Naive thymus-derived CD4-positive, alpha-beta T cell (primary cell): ENCODE measurements at regions not wholly inside any gene's neighbourhood (a gene's known extent, or its start where the extent isn't known, plus 50 kb on each side); places are given as distances from the start of the nearest gene placed in this dataset.

Experiments
- ATAC-seq: fragments of 150-1000 bp; cut with Tn5 transposase; 2 replicates; pipeline ENCODE4 v1.10.0; 2021; ENCODE audit warnings: mild to moderate bottlenecking, moderate library complexity
- CTCF ChIA-PET: fragments of 350-600 bp; sonication (Branson Sonifier 250); formaldehyde crosslinking; loops from one replicate; lab custom pipeline; 2021; ENCODE audit warnings: antibody characterized with exemption; lab: Charles Lee
- POLR2A ChIA-PET: fragments of 350-600 bp; sonication (Branson Sonifier 250); formaldehyde crosslinking; loops from one replicate; lab custom pipeline; 2021; ENCODE audit warnings: antibody characterized with exemption, inconsistent platforms; lab: Charles Lee
- DNase-seq, 9 donors: peaks; one replicate each; pipeline versions ENCODE4 v3.0.0 to v3.0.0-alpha.2; 2020 to 2022; ENCODE audit warnings: mixed read lengths in 1 of 9
- H3K27ac ChIP-seq: one replicate; pipeline ENCODE4 v1.7.0; 2013; ENCODE audit warnings: mild to moderate bottlenecking, low read depth, low read length, moderate library complexity
- H3K27me3 ChIP-seq, 2 donors: one replicate each; pipeline ENCODE4 v1.7.0; 2013; ENCODE audit warnings: low read length in 2 of 2, mild to moderate bottlenecking in 2 of 2, moderate library complexity in 2 of 2; ENCODE audit not compliant: control insufficient read depth in 2 of 2, insufficient read depth in 2 of 2
- H3K36me3 ChIP-seq, 3 experiments: 1 replicate in 2 of 3; 2 replicates in 1 of 3; pipeline ENCODE4 v1.7.0; 2013; ENCODE audit warnings: low read length in 3 of 3, mild to moderate bottlenecking in 3 of 3, moderate library complexity in 1 of 3; ENCODE audit not compliant: insufficient read depth in 3 of 3, control insufficient read depth in 2 of 3
- H3K4me1 ChIP-seq, 2 donors: one replicate each; pipeline ENCODE4 v1.7.0; 2013; ENCODE audit warnings: low read length in 2 of 2, mild to moderate bottlenecking in 2 of 2, moderate library complexity in 1 of 2; ENCODE audit not compliant: control insufficient read depth in 2 of 2, insufficient read depth in 2 of 2
- H3K4me3 ChIP-seq: 2 replicates; pipeline ENCODE4 v1.7.0; 2013; ENCODE audit warnings: mild to moderate bottlenecking, low read length
- H3K9me3 ChIP-seq, 3 experiments: 1 replicate in 2 of 3; 2 replicates in 1 of 3; pipeline ENCODE4 v1.7.0; 2013; ENCODE audit warnings: low read length in 3 of 3; ENCODE audit not compliant: control insufficient read depth in 2 of 3
- H3K27ac Mint-ChIP-seq, 9 donors: one replicate each; pipeline ENCODE4 v1.8.0; 2020 to 2022; ENCODE audit warnings: mixed read lengths in 9 of 9, mild to moderate bottlenecking in 8 of 9, moderate library complexity in 5 of 9, inconsistent platforms in 2 of 9
- H3K27me3 Mint-ChIP-seq, 5 donors: one replicate each; pipeline ENCODE4 v1.8.0; 2021 to 2022; ENCODE audit warnings: mixed read lengths in 5 of 5, mild to moderate bottlenecking in 1 of 5
- H3K36me3 Mint-ChIP-seq, 5 donors: one replicate each; pipeline ENCODE4 v1.8.0; 2020 to 2022; ENCODE audit warnings: mixed read lengths in 5 of 5, mild to moderate bottlenecking in 3 of 5, inconsistent platforms in 1 of 5
- H3K4me1 Mint-ChIP-seq, 7 donors: one replicate each; pipeline ENCODE4 v1.8.0; 2020 to 2022; ENCODE audit warnings: mixed read lengths in 7 of 7, mild to moderate bottlenecking in 3 of 7, inconsistent platforms in 1 of 7
- H3K4me3 Mint-ChIP-seq, 10 donors: one replicate each; pipeline ENCODE4 v1.8.0; 2020 to 2022; ENCODE audit warnings: mild to moderate bottlenecking in 10 of 10, mixed read lengths in 10 of 10, moderate library complexity in 6 of 10, inconsistent platforms in 2 of 10
- H3K9me3 Mint-ChIP-seq, 11 donors: one replicate each; pipeline ENCODE4 v1.8.0; 2020 to 2022; ENCODE audit warnings: mixed read lengths in 11 of 11, mild to moderate bottlenecking in 4 of 11, inconsistent platforms in 1 of 11, moderate library complexity in 1 of 11
- intact Hi-C, 2 donors: fragments of 100-400 bp; cut with micrococcal nuclease; formaldehyde crosslinking; loops; one replicate each; pipeline ENCODE4 v1.15.1; 2023

GRCh38 chr6:71049198-71049770 is 92.4 kb upstream of the B3GAT2 start:
- Histone ChIP-seq H3K27me3 (no peaks in the 10 kb centered on the region), H3K27ac (no peak overlapping the region), H3K4me1 (no peaks in the 10 kb centered on the region), H3K9me3 (no peaks in the 10 kb centered on the region), H3K36me3 (no peaks in the 10 kb centered on the region), H3K4me3 (no peak overlapping the region)
- no peaks in the 10 kb centered on the region for H3K36me3 Mint-ChIP-seq
- H3K9me3 Mint-ChIP-seq = peaks cover 0 to 2% (median 0%) of the 10 kb centered on the region in 11 donors
- DNase-seq (no peak), ATAC-seq (no peak)
- peaks cover 0 to 17% (median 7%) of the 10 kb centered on the region in 5 donors for H3K27me3 Mint-ChIP-seq
- H3K4me3 Mint-ChIP-seq = no peak overlapping the region
- H3K27ac Mint-ChIP-seq = no peak overlapping the region
- intact Hi-C loops = no loop called here
- H3K4me1 Mint-ChIP-seq = no peaks in the 10 kb centered on the region
- ChIA-PET POLR2A (no interaction called here), CTCF (no interaction called here)

GRCh38 chr6:71053475-71053874 is 96.6 kb upstream of the B3GAT2 start:
- Histone ChIP-seq H3K27me3 (no peaks in the 10 kb centered on the region), H3K9me3 (no peaks in the 10 kb centered on the region), H3K4me3 (no peak overlapping the region), H3K27ac (no peak overlapping the region), H3K36me3 (no peaks in the 10 kb centered on the region), H3K4me1 (no peaks in the 10 kb centered on the region)
- H3K9me3 Mint-ChIP-seq = peaks cover 0 to 2% (median 0%) of the 10 kb centered on the region in 11 donors
- no peaks in the 10 kb centered on the region for H3K4me1 Mint-ChIP-seq
- ATAC-seq (no peak), DNase-seq (no peak)
- H3K27ac Mint-ChIP-seq = no peak overlapping the region
- ChIA-PET POLR2A (no interaction called here), CTCF (no interaction called here)
- peaks cover 0 to 17% (median 4%) of the 10 kb centered on the region in 5 donors for H3K27me3 Mint-ChIP-seq
- no peak overlapping the region for H3K4me3 Mint-ChIP-seq
- intact Hi-C loops = no loop called here
- no peaks in the 10 kb centered on the region for H3K36me3 Mint-ChIP-seq

GRCh38 chr6:71056656-71057055 is 99.8 kb upstream of the B3GAT2 start:
- Mint-ChIP-seq H3K4me1 (no peaks in the 10 kb centered on the region), H3K27ac (no peak overlapping the region), H3K9me3 (peaks cover 0 to 3% (median 0%) of the 10 kb centered on the region in 11 donors), H3K27me3 (peaks cover 0 to 9% (median 4%) of the 10 kb centered on the region in 5 donors), H3K36me3 (no peaks in the 10 kb centered on the region), H3K4me3 (no peak overlapping the region)
- DNase-seq = no peak
- no peak overlapping the region for H3K27ac ChIP-seq
- no peaks in the 10 kb centered on the region for H3K36me3 ChIP-seq
- no peaks in the 10 kb centered on the region for H3K9me3 ChIP-seq
- H3K4me1 ChIP-seq = no peaks in the 10 kb centered on the region
- H3K4me3 ChIP-seq = no peak overlapping the region
- ChIA-PET POLR2A (no interaction called here), CTCF (no interaction called here)
- no peak for ATAC-seq
- intact Hi-C loops = no loop called here
- no peaks in the 10 kb centered on the region for H3K27me3 ChIP-seq

GRCh38 chr6:71066153-71066552 is 109.3 kb upstream of the B3GAT2 start:
- intact Hi-C loops = no loop called here
- Mint-ChIP-seq H3K27ac (no peak overlapping the region), H3K4me3 (no peak overlapping the region), H3K36me3 (peaks cover 0 to 3% (median 0%) of the 10 kb centered on the region in 5 donors), H3K4me1 (no peaks in the 10 kb centered on the region), H3K9me3 (peaks cover 0 to 5% (median 0%) of the 10 kb centered on the region in 11 donors), H3K27me3 (peaks cover 0 to 21% (median 5%) of the 10 kb centered on the region in 5 donors)
- H3K27ac ChIP-seq = no peak overlapping the region
- CTCF ChIA-PET = no interaction called here
- H3K4me3 ChIP-seq = no peak overlapping the region
- no peaks in the 10 kb centered on the region for H3K27me3 ChIP-seq
- no peaks in the 10 kb centered on the region for H3K36me3 ChIP-seq
- no peaks in the 10 kb centered on the region for H3K9me3 ChIP-seq
- POLR2A ChIA-PET = no interaction called here
- no peak for ATAC-seq
- no peaks in the 10 kb centered on the region for H3K4me1 ChIP-seq
- DNase-seq = no peak

GRCh38 chr6:71067816-71068215 is 111.0 kb upstream of the B3GAT2 start:
- no peak overlapping the region for H3K4me3 ChIP-seq
- Mint-ChIP-seq H3K4me1 (no peaks in the 10 kb centered on the region), H3K27ac (no peak overlapping the region), H3K36me3 (peaks cover 0 to 3% (median 0%) of the 10 kb centered on the region in 5 donors), H3K9me3 (peaks cover 0 to 5% (median 0%) of the 10 kb centered on the region in 11 donors), H3K4me3 (no peak overlapping the region), H3K27me3 (peaks cover 0 to 21% (median 5%) of the 10 kb centered on the region in 5 donors)
- ATAC-seq (no peak), DNase-seq (no peak)
- ChIA-PET CTCF (no interaction called here), POLR2A (no interaction called here)
- no peak overlapping the region for H3K27ac ChIP-seq
- intact Hi-C loops = no loop called here
- no peaks in the 10 kb centered on the region for H3K36me3 ChIP-seq
- no peaks in the 10 kb centered on the region for H3K9me3 ChIP-seq
- H3K27me3 ChIP-seq = no peaks in the 10 kb centered on the region
- H3K4me1 ChIP-seq = no peaks in the 10 kb centered on the region

- ATAC-seq (no peak), DNase-seq (no peak)
- intact Hi-C loops = no loop called here
- ChIA-PET CTCF (no interaction called here), POLR2A (no interaction called here)
- Mint-ChIP-seq H3K27ac (no peak overlapping the region), H3K9me3 (peaks cover 0 to 19% (median 8%) of the 10 kb centered on the region in 11 donors), H3K27me3 (peaks cover 0 to 17% (median 6%) of the 10 kb centered on the region in 5 donors), H3K4me1 (no peaks in the 10 kb centered on the region), H3K36me3 (peaks cover 0 to 3% (median 0%) of the 10 kb centered on the region in 5 donors), H3K4me3 (no peak overlapping the region)
- no peak overlapping the region for H3K4me3 ChIP-seq
- H3K36me3 ChIP-seq = no peaks in the 10 kb centered on the region
- H3K27ac ChIP-seq = no peak overlapping the region
- no peaks in the 10 kb centered on the region for H3K27me3 ChIP-seq
- no peaks in the 10 kb centered on the region for H3K4me1 ChIP-seq
- H3K9me3 ChIP-seq = peaks cover 0 to 2% (median 0%) of the 10 kb centered on the region in 3 experiments
Measured at GRCh38 chr6:71072508-71072907, 115.6 kb upstream of the B3GAT2 start.

- Histone ChIP-seq H3K9me3 (peaks cover 0 to 12% (median 0%) of the 10 kb centered on the region in 3 experiments), H3K27me3 (no peaks in the 10 kb centered on the region), H3K27ac (no peak overlapping the region), H3K36me3 (no peaks in the 10 kb centered on the region), H3K4me1 (no peaks in the 10 kb centered on the region), H3K4me3 (no peak overlapping the region)
- ChIA-PET CTCF (interaction anchor here (0.6 kb wide), 1 partner anchor 851 kb away, joined by 3 read pairs; no protein-coding TSS in a partner anchor), POLR2A (no interaction called here)
- peaks cover 7 to 43% (median 13%) of the 10 kb centered on the region in 11 donors for H3K9me3 Mint-ChIP-seq
- intact Hi-C loops = no loop called here
- ATAC-seq (no peak), DNase-seq (no peak)
- H3K4me1 Mint-ChIP-seq = no peaks in the 10 kb centered on the region
- no peak overlapping the region for H3K4me3 Mint-ChIP-seq
- peaks cover 0 to 7% (median 0%) of the 10 kb centered on the region in 5 donors for H3K36me3 Mint-ChIP-seq
- no peak overlapping the region for H3K27ac Mint-ChIP-seq
- peaks cover 0 to 19% (median 6%) of the 10 kb centered on the region in 5 donors for H3K27me3 Mint-ChIP-seq
Measured at GRCh38 chr6:71077655-71078054, 120.8 kb upstream of the B3GAT2 start.
